Spleen (tissue), 11 donors: ENCODE measurements at regions not wholly inside any gene's neighbourhood (a gene's known extent, or its start where the extent isn't known, plus 50 kb on each side); places are given as distances from the start of the nearest gene placed in this dataset.
"Not testable (repeated sequence)": the region's sequence is repeated elsewhere in the genome, so short reads cannot be mapped to it uniquely, and the experiment has no call there.

ENCODE experiments used
- DNase-seq: peaks from one replicate; pipeline ENCODE4 v3.0.0-alpha.2; 2020
- H3K27ac ChIP-seq, 8 donors: fragments of 200-600 bp; sonication (generic) in 7 of 8; 1 replicate in 4 of 8; 2 replicates in 4 of 8; pipeline versions ENCODE4 v1.5.0 to v1.8.0; 2016 to 2021; ENCODE audit warnings: inconsistent platforms in 4 of 8, mild to moderate bottlenecking in 4 of 8, moderate library complexity in 1 of 8
- H3K27me3 ChIP-seq, 7 donors: fragments of 200-600 bp; sonication (generic) in 6 of 7; replicated peaks in 1 of 7; 1 replicate in 4 of 7; 2 replicates in 3 of 7; pipeline versions ENCODE4 v1.5.0 to v1.8.0; 2016 to 2021; ENCODE audit warnings: inconsistent platforms in 3 of 7, mild to moderate bottlenecking in 1 of 7
- H3K36me3 ChIP-seq, 6 donors: fragments of 200-600 bp; sonication (generic) in 5 of 6; 1 replicate in 4 of 6; 2 replicates in 2 of 6; pipeline versions ENCODE4 v1.5.0 to v1.8.0; 2016 to 2021; ENCODE audit warnings: inconsistent platforms in 2 of 6
- H3K4me1 ChIP-seq, 6 donors: fragments of 200-600 bp; sonication (generic) in 5 of 6; 1 replicate in 3 of 6; 2 replicates in 3 of 6; pipeline versions ENCODE4 v1.5.0 to v1.8.0; 2016 to 2021; ENCODE audit warnings: inconsistent platforms in 3 of 6
- H3K4me3 ChIP-seq, 8 donors: fragments of 200-600 bp; sonication (generic) in 7 of 8; 1 replicate in 4 of 8; 2 replicates in 4 of 8; pipeline versions ENCODE4 v1.5.0 to v1.8.0; 2016 to 2021; ENCODE audit warnings: inconsistent platforms in 4 of 8, mild to moderate bottlenecking in 4 of 8, moderate library complexity in 2 of 8
- H3K9me3 ChIP-seq, 8 donors: fragments of 200-600 bp; sonication (generic) in 7 of 8; 1 replicate in 4 of 8; 2 replicates in 4 of 8; pipeline versions ENCODE4 v1.5.0 to v1.8.0; 2016 to 2021; ENCODE audit warnings: inconsistent platforms in 4 of 8
- CTCF ChIP-seq, 11 experiments: fragments of 200-600 bp in 7 of 11; fragments of 450-650 bp in 4 of 11; sonication (generic) in 4 of 11; IDR thresholded peaks in 8 of 11; conservative IDR thresholded peaks in 3 of 11; 1 replicate in 7 of 11; 2 replicates in 4 of 11; pipeline versions ENCODE4 v1.4.0 to v1.8.0; 2016 to 2021; ENCODE audit warnings: antibody characterized with exemption in 11 of 11, inconsistent platforms in 4 of 11, mild to moderate bottlenecking in 1 of 11
- POLR2A ChIP-seq, 3 donors: fragments of 450-650 bp; IDR thresholded peaks; one replicate each; pipeline ENCODE4 v1.5.1; 2017; ENCODE audit warnings: antibody characterized with exemption in 3 of 3, mild to moderate bottlenecking in 1 of 3
- POLR2AphosphoS5 ChIP-seq, 3 donors: sonication (generic); formaldehyde crosslinking; IDR thresholded peaks; one replicate each; pipeline ENCODE4 v1.5.1; 2017; ENCODE audit warnings: antibody characterized with exemption in 3 of 3
- WGBS, 5 donors: extraction: QIAGEN DNeasy Blood & Tissue Kit in 3 of 5; methylation state at CpG; one replicate each; pipeline versions ENCODE4 v1.1.5 to v1.1.7; 2013 to 2018; 5-methylcytosine and 5-hydroxymethylcytosine counted together
- intact Hi-C: fragments of 100-400 bp; cut with DNase I; formaldehyde crosslinking; loops from one replicate; pipeline ENCODE4 v1.15.0; 2023; ENCODE audit warnings: low total_unique reads
- donor health status: healthy with polysubstance abuse.
- donor health status: DM: no; HTN: no; CAD: no; lungs with moderate emphysema.
- donor health status: DM: no; HTN: no; CAD: no.
- donor health status: Bipolar disorder and iron deficiency.
- donor health status: healthy.
- donor health status: DM: no; HTN: no; CAD: no.
- donor health status: DM: yes; HTN: yes; CAD: no.

- Histone ChIP-seq H3K4me3 (no peak overlapping the region), H3K27me3 (no peaks in the 10 kb centered on the region), H3K27ac (no peak overlapping the region), H3K4me1 (peaks cover 0 to 18% (median 2%) of the 10 kb centered on the region in 6 donors), H3K9me3 (no peaks in the 10 kb centered on the region), H3K36me3 (no peaks in the 10 kb centered on the region)
- intact Hi-C loops, result no loop called here
- no peak for DNase-seq
- 81 to 90% (median 85%) methylated on average over 5 of the region's 5 CpGs for WGBS, 5 donors
- TF ChIP-seq POLR2A (IDR thresholded peaks at IDR 0.05) (no peak), CTCF (IDR thresholded peaks at IDR 0.05 in 8 of 11, conservative IDR thresholded peaks at IDR 0.05 in 3 of 11) (no peak), POLR2AphosphoS5 (IDR thresholded peaks at IDR 0.05) (no peak)
Measured at GRCh38 chr5:131107128-131107527, 57.9 kb downstream of the HINT1 start.

- Histone ChIP-seq H3K27ac (no peak overlapping the region), H3K9me3 (no peaks in the 10 kb centered on the region), H3K4me3 (no peak overlapping the region), H3K4me1 (peaks cover 0 to 10% (median 0%) of the 10 kb centered on the region in 6 donors), H3K36me3 (no peaks in the 10 kb centered on the region), H3K27me3 (no peaks in the 10 kb centered on the region)
- TF ChIP-seq CTCF (IDR thresholded peaks at IDR 0.05 in 8 of 11, conservative IDR thresholded peaks at IDR 0.05 in 3 of 11), result no peak
- TF ChIP-seq POLR2A (IDR thresholded peaks at IDR 0.05), result no peak
- no peak for TF ChIP-seq POLR2AphosphoS5 (IDR thresholded peaks at IDR 0.05)
- WGBS, 5 donors, result 38 to 51% (median 43%) methylated on average over 2 of the region's 2 CpGs
- DNase-seq, result no peak
- intact Hi-C loops, result no loop called here
Measured at GRCh38 chr5:131104169-131104808, 60.8 kb downstream of the HINT1 start.

DNA sequence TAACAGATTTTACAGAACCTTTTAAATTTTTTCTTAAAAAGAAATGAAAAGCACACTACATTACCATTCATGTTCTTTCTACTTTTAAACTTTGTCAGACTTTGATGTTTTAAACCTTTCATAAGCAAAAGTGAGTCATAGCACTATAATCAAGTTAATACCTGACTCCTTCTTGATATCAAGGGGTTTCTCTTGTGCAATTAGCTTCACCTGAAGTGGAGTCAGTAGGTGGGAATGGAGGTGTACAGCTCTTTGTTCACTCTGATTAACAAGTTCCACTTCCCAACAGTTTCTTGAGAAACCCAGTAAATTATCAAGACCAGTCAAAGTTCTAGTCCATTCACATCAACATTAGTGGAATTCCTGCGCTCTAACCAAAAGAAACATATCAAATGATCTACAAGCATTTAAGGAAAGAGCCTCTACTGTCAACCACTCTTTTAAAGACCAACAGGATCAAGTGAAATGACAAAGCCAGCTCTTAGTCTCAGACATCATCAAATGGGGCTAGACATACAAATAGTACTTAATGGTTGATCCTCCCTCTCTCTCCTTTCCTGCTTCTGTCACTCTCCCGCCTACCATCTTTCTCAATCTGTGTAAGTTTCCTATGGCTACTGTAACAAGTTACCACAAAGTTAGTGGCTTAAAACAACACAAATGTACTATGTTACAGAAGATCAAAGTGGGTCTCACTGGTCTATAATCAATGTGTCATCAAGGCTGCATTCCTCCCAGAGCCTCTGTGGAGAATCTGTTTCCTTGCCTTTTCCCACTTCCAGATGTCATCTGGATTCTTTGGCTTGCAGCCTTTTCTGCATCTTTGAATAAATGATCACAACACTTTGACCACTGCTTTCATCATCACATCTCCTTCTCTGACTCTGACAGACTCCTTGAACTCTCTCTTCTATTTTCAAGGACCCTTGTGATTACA, 68.0 kb downstream of the HINT1 start:
- intact Hi-C loops, result no loop called here
- H3K4me3 ChIP-seq, result no peak overlapping the region
- no peaks in the 10 kb centered on the region for H3K36me3 ChIP-seq
- no peaks in the 10 kb centered on the region for H3K4me1 ChIP-seq
- no peak for DNase-seq
- H3K9me3 ChIP-seq, result peaks cover 0 to 18% (median 7%) of the 10 kb centered on the region in 8 donors
- 66 to 89% (median 77%) methylated on average over 2 of the region's 2 CpGs for WGBS, 5 donors
- no peak for TF ChIP-seq POLR2A (IDR thresholded peaks at IDR 0.05)
- no peak for TF ChIP-seq CTCF (IDR thresholded peaks at IDR 0.05 in 8 of 11, conservative IDR thresholded peaks at IDR 0.05 in 3 of 11)
- no peak for TF ChIP-seq POLR2AphosphoS5 (IDR thresholded peaks at IDR 0.05)
- H3K27me3 ChIP-seq, result no peaks in the 10 kb centered on the region
- H3K27ac ChIP-seq, result no peak overlapping the region

GRCh38 chr5:131095561-131095960, 69.5 kb downstream of the HINT1 start:
- H3K36me3 ChIP-seq, H3K27me3 ChIP-seq, DNase-seq, H3K4me3 ChIP-seq, intact Hi-C loops, H3K27ac ChIP-seq, H3K4me1 ChIP-seq: not testable (repeated sequence)
- peaks cover 0 to 18% (median 7%) of the 10 kb centered on the region in 8 donors for H3K9me3 ChIP-seq
- WGBS, 5 donors, result 91 to 95% (median 94%) methylated on average over 4 of the region's 4 CpGs
